ENCODE measurements at regions not wholly inside any gene's neighbourhood (a gene's known extent, or its start where the extent isn't known, plus 50 kb on each side); places are given as distances from the start of the nearest gene placed in this dataset.
"Not testable (repeated sequence)": the region's sequence is repeated elsewhere in the genome, so short reads cannot be mapped to it uniquely, and the experiment has no call there.

DNA sequence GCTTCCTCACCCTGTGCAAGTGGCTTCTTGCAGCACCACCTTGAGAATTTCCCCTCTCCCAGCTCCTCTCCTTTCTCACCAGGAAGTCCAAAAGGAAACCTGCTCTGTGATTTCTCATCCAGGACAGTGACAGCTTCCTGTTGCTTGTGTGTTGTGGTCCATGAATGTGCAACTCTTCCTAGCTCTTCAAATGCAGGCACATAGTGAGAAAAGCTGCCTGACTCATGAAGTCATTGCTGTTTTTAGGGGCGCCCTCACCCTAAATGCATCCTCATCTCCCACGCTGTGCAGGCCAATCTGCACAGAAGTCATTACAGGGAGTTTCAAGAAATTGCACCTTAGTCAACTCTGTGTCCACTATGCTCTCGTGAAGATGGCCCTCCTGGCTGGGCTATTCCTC is 112.9 kb upstream of the IGLL5 start:
- TF ChIP-seq, protein P1, sequence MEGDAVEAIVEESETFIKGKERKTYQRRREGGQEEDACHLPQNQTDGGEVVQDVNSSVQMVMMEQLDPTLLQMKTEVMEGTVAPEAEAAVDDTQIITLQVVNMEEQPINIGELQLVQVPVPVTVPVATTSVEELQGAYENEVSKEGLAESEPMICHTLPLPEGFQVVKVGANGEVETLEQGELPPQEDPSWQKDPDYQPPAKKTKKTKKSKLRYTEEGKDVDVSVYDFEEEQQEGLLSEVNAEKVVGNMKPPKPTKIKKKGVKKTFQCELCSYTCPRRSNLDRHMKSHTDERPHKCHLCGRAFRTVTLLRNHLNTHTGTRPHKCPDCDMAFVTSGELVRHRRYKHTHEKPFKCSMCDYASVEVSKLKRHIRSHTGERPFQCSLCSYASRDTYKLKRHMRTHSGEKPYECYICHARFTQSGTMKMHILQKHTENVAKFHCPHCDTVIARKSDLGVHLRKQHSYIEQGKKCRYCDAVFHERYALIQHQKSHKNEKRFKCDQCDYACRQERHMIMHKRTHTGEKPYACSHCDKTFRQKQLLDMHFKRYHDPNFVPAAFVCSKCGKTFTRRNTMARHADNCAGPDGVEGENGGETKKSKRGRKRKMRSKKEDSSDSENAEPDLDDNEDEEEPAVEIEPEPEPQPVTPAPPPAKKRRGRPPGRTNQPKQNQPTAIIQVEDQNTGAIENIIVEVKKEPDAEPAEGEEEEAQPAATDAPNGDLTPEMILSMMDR (conservative IDR thresholded peaks at IDR 0.05; ENCODE audit: low read depth, low read length), result not testable (repeated sequence)
- not testable (repeated sequence) for TF ChIP-seq EZH2 (IDR thresholded peaks at IDR 0.05; ENCODE audit: borderline replicate concordance, low read depth, low read length, poor library complexity, severe bottlenecking)

Measured in A673 (cell line).